ENCODE measurements at regions not wholly inside any gene's neighbourhood (a gene's known extent, or its start where the extent isn't known, plus 50 kb on each side); places are given as distances from the start of the nearest gene placed in this dataset.

GRCh38 chr9:12876872-12877271 lies 102.1 kb downstream of the LURAP1L start:
- TF ChIP-seq EZH2phosphoT487 (IDR thresholded peaks at IDR 0.05; ENCODE audit: insufficient read depth, low read depth) (no peak), EZH2 (IDR thresholded peaks at IDR 0.05; ENCODE audit: insufficient read depth, poor library complexity, severe bottlenecking) (no peak)
